ENCODE measurements at regions not wholly inside any gene's neighbourhood (a gene's known extent, or its start where the extent isn't known, plus 50 kb on each side); places are given as distances from the start of the nearest gene placed in this dataset.

GRCh38 chr1:234987415-234988154, 141.1 kb downstream of the TOMM20 start:
- Histone ChIP-seq H3K4me3 (no peak overlapping the region), H3K9me3 (no peaks in the 10 kb centered on the region), H3K27ac (peak overlapping the region; percentile 91 to 99 (median 96)), H3K36me3 (no peaks in the 10 kb centered on the region), H3K4me1 (peaks cover 15 to 70% (median 34%) of the 10 kb centered on the region in 3 donors), H3K27me3 (no peaks in the 10 kb centered on the region)
- TF ChIP-seq CTCF (IDR thresholded peaks at IDR 0.05) (peak in 2 of 4 experiments; percentile 7 to 43), EP300 (IDR thresholded peaks at IDR 0.05) (peak; percentile 83), POLR2AphosphoS5 (IDR thresholded peaks at IDR 0.05) (peak; percentile 90), POLR2A (IDR thresholded peaks at IDR 0.05) (peak in 1 of 2 donors; percentile 21)
- WGBS, 2 donors (ENCODE audit: low coverage in 1 of 2), result 24 to 30% methylated on average over 9 to 10 of the region's 14 CpGs
- ATAC-seq, result peak; percentile 93

- Histone ChIP-seq H3K27ac (peak overlapping the region; percentile 91 to 99 (median 96)), H3K27me3 (no peaks in the 10 kb centered on the region), H3K4me3 (no peak overlapping the region), H3K36me3 (no peaks in the 10 kb centered on the region), H3K9me3 (no peaks in the 10 kb centered on the region), H3K4me1 (peaks cover 15 to 71% (median 35%) of the 10 kb centered on the region in 3 donors)
- peak; percentile 21 for ATAC-seq
- whole genome bisulfite sequencing, 2 donors (ENCODE audit: low coverage in 1 of 2), result 35% methylated on average over 7 of the region's 9 CpGs; no CpG with 5 or more reads in 1 of the 2 donors
- TF ChIP-seq CTCF (IDR thresholded peaks at IDR 0.05) (no peak), POLR2AphosphoS5 (IDR thresholded peaks at IDR 0.05) (peak; percentile 23)
Observed at GRCh38 chr1:234986750-234987414, 141.8 kb downstream of the TOMM20 start.

- Histone ChIP-seq H3K9me3 (no peaks in the 10 kb centered on the region), H3K27ac (peak overlapping the region; percentile 75 to 99 (median 94)), H3K36me3 (no peaks in the 10 kb centered on the region), H3K27me3 (no peaks in the 10 kb centered on the region), H3K4me1 (peaks cover 20 to 82% (median 47%) of the 10 kb centered on the region in 3 donors), H3K4me3 (no peak overlapping the region)
- no peak for ATAC-seq
- WGBS, 2 donors (ENCODE audit: low coverage in 1 of 2), result 79 to 93% methylated on average over 3 to 4 of the region's 10 CpGs
- TF ChIP-seq CTCF (IDR thresholded peaks at IDR 0.05), result no peak
- TF ChIP-seq POLR2AphosphoS5 (IDR thresholded peaks at IDR 0.05), result no peak
- no peak for TF ChIP-seq EP300 (IDR thresholded peaks at IDR 0.05)
- TF ChIP-seq POLR2A (IDR thresholded peaks at IDR 0.05), result no peak
Observed at GRCh38 chr1:234985516-234986294, 142.9 kb downstream of the TOMM20 start.

- H3K27me3 ChIP-seq, result no peaks in the 10 kb centered on the region
- peaks cover 27 to 85% (median 52%) of the 10 kb centered on the region in 3 donors for H3K4me1 ChIP-seq
- H3K9me3 ChIP-seq, result no peaks in the 10 kb centered on the region
- H3K4me3 ChIP-seq, result no peak overlapping the region
- TF ChIP-seq CTCF (IDR thresholded peaks at IDR 0.05) (no peak), EP300 (IDR thresholded peaks at IDR 0.05) (no peak), POLR2AphosphoS5 (IDR thresholded peaks at IDR 0.05) (no peak), POLR2A (IDR thresholded peaks at IDR 0.05) (no peak)
- H3K36me3 ChIP-seq, result no peaks in the 10 kb centered on the region
- WGBS, 2 donors (ENCODE audit: low coverage in 1 of 2), result 85% methylated on average over 3 of the region's 7 CpGs; no CpG with 5 or more reads in 1 of the 2 donors
- H3K27ac ChIP-seq, result peak overlapping the region; percentile 75 to 99 (median 94)
- no peak for ATAC-seq
Observed at GRCh38 chr1:234985007-234985370, 143.6 kb downstream of the TOMM20 start.
